ENCODE measurements at regions not wholly inside any gene's neighbourhood (a gene's known extent, or its start where the extent isn't known, plus 50 kb on each side); places are given as distances from the start of the nearest gene placed in this dataset.
"Not testable (repeated sequence)": the region's sequence is repeated elsewhere in the genome, so short reads cannot be mapped to it uniquely, and the experiment has no call there.

- POLR2A ChIA-PET: no interaction called here
- H3K9me3 ChIP-seq (ENCODE audit: control insufficient read depth, insufficient read depth, low read length): no peaks in the 10 kb centered on the region
- CTCF ChIA-PET: interaction anchor here (1.2 kb wide), 1 partner anchor 153 kb away, joined by 4 read pairs; no protein-coding TSS in a partner anchor
Measured at GRCh38 chr3:139265131-139266016, 78.4 kb upstream of the MRPS22 start.

GRCh38 chr3:139267300-139268246 is 76.2 kb upstream of the MRPS22 start:
- POLR2A ChIA-PET: no interaction called here
- CTCF ChIA-PET: no interaction called here

More at GRCh38 chr3:139265131-139266016, 78.4 kb upstream of the MRPS22 start:
- no peak for TF ChIP-seq CTCF (IDR thresholded peaks at IDR 0.05; ENCODE audit: low read depth, low read length)
- Histone ChIP-seq H3K4me3 (ENCODE audit: low read depth, low read length) (no peak overlapping the region), H3K27me3 (ENCODE audit: control insufficient read depth, insufficient read depth, low read length) (peaks cover 15% of the 10 kb centered on the region), H3K27ac (ENCODE audit: low read depth, low read length) (no peak overlapping the region)
- DNase-seq (ENCODE audit: low read depth, low spot score): no peak

GRCh38 chr3:139269984-139270383 is 73.8 kb upstream of the MRPS22 start:
- Histone ChIP-seq H3K4me3 (ENCODE audit: low read depth, low read length) (no peak overlapping the region), H3K27ac (ENCODE audit: low read depth, low read length) (no peak overlapping the region), H3K9me3 (ENCODE audit: control insufficient read depth, insufficient read depth, low read length) (no peaks in the 10 kb centered on the region), H3K27me3 (ENCODE audit: control insufficient read depth, insufficient read depth, low read length) (peaks cover 17% of the 10 kb centered on the region)
- POLR2A ChIA-PET: no interaction called here
- CTCF ChIA-PET: no interaction called here
- DNase-seq (ENCODE audit: low read depth, low spot score): no peak
- no peak for TF ChIP-seq CTCF (IDR thresholded peaks at IDR 0.05; ENCODE audit: low read depth, low read length)

More at GRCh38 chr3:139267300-139268246, 76.2 kb upstream of the MRPS22 start:
- no peaks in the 10 kb centered on the region for H3K9me3 ChIP-seq (ENCODE audit: control insufficient read depth, insufficient read depth, low read length)
- no peak overlapping the region for H3K4me3 ChIP-seq (ENCODE audit: low read depth, low read length)
- peaks cover 14% of the 10 kb centered on the region for H3K27me3 ChIP-seq (ENCODE audit: control insufficient read depth, insufficient read depth, low read length)
- H3K27ac ChIP-seq (ENCODE audit: low read depth, low read length): no peak overlapping the region
- DNase-seq (ENCODE audit: low read depth, low spot score): no peak
- no peak for TF ChIP-seq CTCF (IDR thresholded peaks at IDR 0.05; ENCODE audit: low read depth, low read length)

GRCh38 chr3:139270652-139271051 is 73.2 kb upstream of the MRPS22 start:
- DNase-seq (ENCODE audit: low read depth, low spot score); POLR2A ChIA-PET; CTCF ChIA-PET; H3K27ac ChIP-seq (ENCODE audit: low read depth, low read length); H3K4me3 ChIP-seq (ENCODE audit: low read depth, low read length); H3K9me3 ChIP-seq (ENCODE audit: control insufficient read depth, insufficient read depth, low read length): not testable (repeated sequence)
- H3K27me3 ChIP-seq (ENCODE audit: control insufficient read depth, insufficient read depth, low read length): peaks cover 12% of the 10 kb centered on the region

GRCh38 chr3:139280027-139280671 is 63.7 kb upstream of the MRPS22 start:
- no peak for DNase-seq (ENCODE audit: low read depth, low spot score)
- Histone ChIP-seq H3K4me3 (ENCODE audit: low read depth, low read length) (no peak overlapping the region), H3K27me3 (ENCODE audit: control insufficient read depth, insufficient read depth, low read length) (no peaks in the 10 kb centered on the region), H3K27ac (ENCODE audit: low read depth, low read length) (no peak overlapping the region), H3K9me3 (ENCODE audit: control insufficient read depth, insufficient read depth, low read length) (0 out of 2 replicates have a peak, but pooled peaks cover 2% of the 10 kb centered on the region)
- POLR2A ChIA-PET: no interaction called here
- CTCF ChIA-PET: interaction anchor here (1.1 kb wide), 1 partner anchor 49 kb away, joined by 3 read pairs; no protein-coding TSS in a partner anchor
- no peak for TF ChIP-seq CTCF (IDR thresholded peaks at IDR 0.05; ENCODE audit: low read depth, low read length)

Data from AG04450 (cell line).